ENCODE measurements at regions not wholly inside any gene's neighbourhood (a gene's known extent, or its start where the extent isn't known, plus 50 kb on each side); places are given as distances from the start of the nearest gene placed in this dataset.
"Not testable (repeated sequence)": the region's sequence is repeated elsewhere in the genome, so short reads cannot be mapped to it uniquely, and the experiment has no call there.

- Histone ChIP-seq H3K4me1 (ENCODE audit: low read depth) (no peaks in the 10 kb centered on the region), H3K36me3 (no peaks in the 10 kb centered on the region), H3K27ac (no peak overlapping the region), H3K27me3 (no peaks in the 10 kb centered on the region), H3K9me3 (ENCODE audit: low read depth) (no peaks in the 10 kb centered on the region), H3K4me3 (no peak overlapping the region)
- DNase-seq (ENCODE audit: low read depth in 1 of 2, low spot score in 1 of 2), result no peak
- TF ChIP-seq, protein P1, sequence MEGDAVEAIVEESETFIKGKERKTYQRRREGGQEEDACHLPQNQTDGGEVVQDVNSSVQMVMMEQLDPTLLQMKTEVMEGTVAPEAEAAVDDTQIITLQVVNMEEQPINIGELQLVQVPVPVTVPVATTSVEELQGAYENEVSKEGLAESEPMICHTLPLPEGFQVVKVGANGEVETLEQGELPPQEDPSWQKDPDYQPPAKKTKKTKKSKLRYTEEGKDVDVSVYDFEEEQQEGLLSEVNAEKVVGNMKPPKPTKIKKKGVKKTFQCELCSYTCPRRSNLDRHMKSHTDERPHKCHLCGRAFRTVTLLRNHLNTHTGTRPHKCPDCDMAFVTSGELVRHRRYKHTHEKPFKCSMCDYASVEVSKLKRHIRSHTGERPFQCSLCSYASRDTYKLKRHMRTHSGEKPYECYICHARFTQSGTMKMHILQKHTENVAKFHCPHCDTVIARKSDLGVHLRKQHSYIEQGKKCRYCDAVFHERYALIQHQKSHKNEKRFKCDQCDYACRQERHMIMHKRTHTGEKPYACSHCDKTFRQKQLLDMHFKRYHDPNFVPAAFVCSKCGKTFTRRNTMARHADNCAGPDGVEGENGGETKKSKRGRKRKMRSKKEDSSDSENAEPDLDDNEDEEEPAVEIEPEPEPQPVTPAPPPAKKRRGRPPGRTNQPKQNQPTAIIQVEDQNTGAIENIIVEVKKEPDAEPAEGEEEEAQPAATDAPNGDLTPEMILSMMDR (IDR thresholded peaks at IDR 0.05; ENCODE audit: low read depth, low read length), result no peak
Measured at GRCh38 chrX:9394212-9394611, 70.6 kb upstream of the TBL1X start.

- peak in 1 of 2 donors; percentile 51 for DNase-seq (ENCODE audit: low read depth in 1 of 2, low spot score in 1 of 2)
Measured at GRCh38 chrX:9396930-9397329, 67.9 kb upstream of the TBL1X start.

GRCh38 chrX:9401051-9401450 lies 63.8 kb upstream of the TBL1X start:
- H3K36me3 ChIP-seq, result no peaks in the 10 kb centered on the region
- H3K27ac ChIP-seq, result no peak overlapping the region
- no peaks in the 10 kb centered on the region for H3K27me3 ChIP-seq
- DNase-seq (ENCODE audit: low read depth in 1 of 2, low spot score in 1 of 2), result no peak
- no peaks in the 10 kb centered on the region for H3K4me1 ChIP-seq (ENCODE audit: low read depth)
- TF ChIP-seq, protein P1 (IDR thresholded peaks at IDR 0.05; ENCODE audit: low read depth, low read length), result no peak
- no peaks in the 10 kb centered on the region for H3K9me3 ChIP-seq (ENCODE audit: low read depth)
- H3K4me3 ChIP-seq, result no peak overlapping the region

More at GRCh38 chrX:9396930-9397329, 67.9 kb upstream of the TBL1X start:
- no peaks in the 10 kb centered on the region for H3K27me3 ChIP-seq
- TF ChIP-seq, protein P1 (IDR thresholded peaks at IDR 0.05; ENCODE audit: low read depth, low read length), result no peak
- H3K36me3 ChIP-seq, result no peaks in the 10 kb centered on the region
- H3K4me3 ChIP-seq, result no peak overlapping the region
- no peak overlapping the region for H3K27ac ChIP-seq
- no peaks in the 10 kb centered on the region for H3K9me3 ChIP-seq (ENCODE audit: low read depth)
- H3K4me1 ChIP-seq (ENCODE audit: low read depth), result no peaks in the 10 kb centered on the region

GRCh38 chrX:9403374-9403773 lies 61.5 kb upstream of the TBL1X start:
- no peaks in the 10 kb centered on the region for H3K27me3 ChIP-seq
- H3K4me3 ChIP-seq, result no peak overlapping the region
- no peaks in the 10 kb centered on the region for H3K36me3 ChIP-seq
- no peaks in the 10 kb centered on the region for H3K4me1 ChIP-seq (ENCODE audit: low read depth)
- H3K27ac ChIP-seq, result no peak overlapping the region
- TF ChIP-seq, protein P1 (IDR thresholded peaks at IDR 0.05; ENCODE audit: low read depth, low read length), result no peak
- H3K9me3 ChIP-seq (ENCODE audit: low read depth), result no peaks in the 10 kb centered on the region
- DNase-seq (ENCODE audit: low read depth in 1 of 2, low spot score in 1 of 2), result no peak

- not testable (repeated sequence) for H3K4me3 ChIP-seq; H3K9me3 ChIP-seq (ENCODE audit: low read depth); H3K27ac ChIP-seq; H3K27me3 ChIP-seq; DNase-seq (ENCODE audit: low read depth in 1 of 2, low spot score in 1 of 2); H3K36me3 ChIP-seq; H3K4me1 ChIP-seq (ENCODE audit: low read depth)
Measured at GRCh38 chrX:9405635-9406034, 59.2 kb upstream of the TBL1X start.

DNA sequence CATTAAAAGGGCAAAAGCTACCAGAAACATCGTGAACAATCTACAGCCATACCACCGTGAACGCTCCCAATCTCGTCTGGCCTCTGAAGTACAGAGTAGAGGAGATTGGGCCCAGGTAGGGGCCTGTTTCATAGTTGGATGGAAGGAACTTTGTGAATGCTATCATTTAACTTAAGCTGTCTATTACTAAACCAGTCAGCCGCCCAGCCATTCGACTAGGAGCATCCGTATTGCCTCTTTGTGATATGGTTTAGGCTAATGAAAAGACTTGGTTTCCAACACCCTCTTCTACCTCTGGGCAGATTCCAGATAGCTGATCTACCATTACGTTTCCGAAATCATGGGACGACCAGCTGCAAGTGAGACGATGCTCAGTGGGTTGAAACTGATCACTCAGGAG lies 54.0 kb upstream of the TBL1X start:
- H3K27me3 ChIP-seq; H3K27ac ChIP-seq; DNase-seq (ENCODE audit: low read depth in 1 of 2, low spot score in 1 of 2); H3K4me1 ChIP-seq (ENCODE audit: low read depth); H3K36me3 ChIP-seq; H3K4me3 ChIP-seq; H3K9me3 ChIP-seq (ENCODE audit: low read depth): not testable (repeated sequence)

GRCh38 chrX:9411682-9412081 lies 53.2 kb upstream of the TBL1X start:
- H3K27ac ChIP-seq; H3K27me3 ChIP-seq; DNase-seq (ENCODE audit: low read depth in 1 of 2, low spot score in 1 of 2); H3K36me3 ChIP-seq; H3K9me3 ChIP-seq (ENCODE audit: low read depth); H3K4me3 ChIP-seq; H3K4me1 ChIP-seq (ENCODE audit: low read depth): not testable (repeated sequence)
